SK-N-SH treated with all-trans-retinoic acid at 6 μM for 48 hours (cell line): ENCODE measurements at regions not wholly inside any gene's neighbourhood (a gene's known extent, or its start where the extent isn't known, plus 50 kb on each side); places are given as distances from the start of the nearest gene placed in this dataset.
A peak's percentile ranks its signal among the peaks of the same experiment; 100 is the strongest.

Source experiments
- ATAC-seq: fragments of 200-7000 bp; cut with Tn5 transposase; 3 replicates; pipeline ENCODE4 v1.9.1; 2020; ENCODE audit warnings: mild to moderate bottlenecking, moderate library complexity
- ARNTL ChIP-seq: fragments of 450-650 bp; formaldehyde crosslinking; IDR thresholded peaks from 2 replicates; pipeline ENCODE4 v1.5.0; 2020; ENCODE audit warnings: low read depth, mild to moderate bottlenecking, moderate library complexity, borderline replicate concordance
- BACH2 ChIP-seq: fragments of 250-450 bp; sonication (Bioruptor Pico); IDR thresholded peaks from 2 replicates; pipeline ENCODE4 v1.9.0; 2021; ENCODE audit warnings: mild to moderate bottlenecking, borderline replicate concordance
- CREB5 ChIP-seq: fragments of 250-450 bp; sonication (Bioruptor Pico); IDR thresholded peaks from 2 replicates; pipeline ENCODE4 v1.5.1; 2020; ENCODE audit warnings: low read depth, mild to moderate bottlenecking, moderate library complexity
- CSDC2 ChIP-seq: fragments of 250-450 bp; sonication (Bioruptor Pico); IDR thresholded peaks from 2 replicates; pipeline ENCODE4 v1.5.0; 2020; ENCODE audit warnings: mild to moderate bottlenecking, moderate library complexity
- ESRRG ChIP-seq: fragments of 250-450 bp; sonication (Bioruptor Pico); IDR thresholded peaks from 2 replicates; pipeline ENCODE4 v1.6.1; 2021; ENCODE audit warnings: mild to moderate bottlenecking
- OSR1 ChIP-seq: fragments of 250-450 bp; sonication (Bioruptor Pico); IDR thresholded peaks from 2 replicates; pipeline ENCODE4 v1.8.0; 2022; ENCODE audit warnings: moderate library complexity, mild to moderate bottlenecking, inconsistent platforms
- PPARA ChIP-seq: fragments of 250-450 bp; sonication (Bioruptor Pico); IDR thresholded peaks from 2 replicates; pipeline ENCODE4 v1.5.0; 2020; ENCODE audit warnings: mild to moderate bottlenecking, borderline replicate concordance
- RARB ChIP-seq: fragments of 250-450 bp; sonication (Bioruptor Pico); IDR thresholded peaks from 2 replicates; pipeline ENCODE4 v1.8.0; 2021; ENCODE audit warnings: mild to moderate bottlenecking, moderate library complexity
- SNAI2 ChIP-seq: fragments of 250-450 bp; sonication (Bioruptor Pico); IDR thresholded peaks from 2 replicates; pipeline ENCODE4 v1.5.0; 2020; ENCODE audit warnings: mild to moderate bottlenecking, moderate library complexity
- TCF4 ChIP-seq: fragments of 250-450 bp; sonication (Bioruptor Pico); IDR thresholded peaks from 2 replicates; pipeline ENCODE4 v1.8.0; 2021; ENCODE audit warnings: mild to moderate bottlenecking, moderate library complexity, borderline replicate concordance
- TOX ChIP-seq: fragments of 250-450 bp; sonication (Bioruptor Pico); IDR thresholded peaks from 2 replicates; pipeline ENCODE4 v1.8.0; 2021; ENCODE audit warnings: mild to moderate bottlenecking, moderate library complexity, borderline replicate concordance
- TSHZ2 ChIP-seq: fragments of 250-450 bp; sonication (Bioruptor Pico); IDR thresholded peaks from 2 replicates; pipeline ENCODE4 v1.5.0; 2020; ENCODE audit warnings: mild to moderate bottlenecking, moderate library complexity
- ZC3H10 ChIP-seq: fragments of 250-450 bp; sonication (Bioruptor Pico); IDR thresholded peaks from 2 replicates; pipeline ENCODE4 v1.5.1; 2021; ENCODE audit warnings: mild to moderate bottlenecking, moderate library complexity
- ZFP3 ChIP-seq: fragments of 250-450 bp; sonication (Bioruptor Pico); IDR thresholded peaks from 2 replicates; pipeline ENCODE4 v1.5.0; 2020; ENCODE audit warnings: mild to moderate bottlenecking, moderate library complexity
- ZFP30 ChIP-seq: fragments of 450-650 bp; formaldehyde crosslinking; IDR thresholded peaks from 2 replicates; pipeline ENCODE4 v1.5.0; 2022; ENCODE audit warnings: mild to moderate bottlenecking, moderate library complexity
- ZNF565 ChIP-seq: fragments of 450-650 bp; formaldehyde crosslinking; conservative IDR thresholded peaks from 2 replicates; pipeline ENCODE4 v1.5.0; 2020; ENCODE audit warnings: low read depth, mild to moderate bottlenecking, moderate library complexity
- TF ChIP-seq, protein P1 (sequence below): fragments of 250-450 bp; sonication (Bioruptor Pico); IDR thresholded peaks from 2 replicates; pipeline ENCODE4 v1.8.0; 2021; ENCODE audit warnings: low read depth, mild to moderate bottlenecking, moderate library complexity, borderline replicate concordance
- TF ChIP-seq, protein P2 (sequence below): fragments of 250-450 bp; sonication (Bioruptor Pico); IDR thresholded peaks from 2 replicates; pipeline ENCODE4 v1.8.0; 2020; ENCODE audit warnings: mild to moderate bottlenecking, moderate library complexity, borderline replicate concordance

DNA sequence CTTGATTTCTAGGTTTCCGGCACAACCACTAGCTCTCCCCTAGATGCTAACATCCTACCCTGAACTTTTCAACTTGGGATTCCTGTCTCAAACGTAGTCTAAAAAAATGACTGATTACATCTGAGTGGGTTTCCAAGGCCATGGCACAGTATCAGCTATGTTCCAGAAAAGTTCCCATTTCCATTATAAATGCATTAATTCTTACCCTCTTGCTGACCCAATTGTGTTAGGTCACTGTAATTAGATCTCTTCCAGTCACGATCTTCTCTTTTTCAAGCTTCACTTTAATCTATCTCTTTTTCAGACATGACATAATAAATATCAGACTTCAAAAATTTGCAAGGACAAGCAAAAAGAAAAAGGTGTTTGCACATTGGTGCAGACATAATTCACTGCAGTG, 50.6 kb upstream of the PDE5A start (continued):
- TF ChIP-seq, protein P1, sequence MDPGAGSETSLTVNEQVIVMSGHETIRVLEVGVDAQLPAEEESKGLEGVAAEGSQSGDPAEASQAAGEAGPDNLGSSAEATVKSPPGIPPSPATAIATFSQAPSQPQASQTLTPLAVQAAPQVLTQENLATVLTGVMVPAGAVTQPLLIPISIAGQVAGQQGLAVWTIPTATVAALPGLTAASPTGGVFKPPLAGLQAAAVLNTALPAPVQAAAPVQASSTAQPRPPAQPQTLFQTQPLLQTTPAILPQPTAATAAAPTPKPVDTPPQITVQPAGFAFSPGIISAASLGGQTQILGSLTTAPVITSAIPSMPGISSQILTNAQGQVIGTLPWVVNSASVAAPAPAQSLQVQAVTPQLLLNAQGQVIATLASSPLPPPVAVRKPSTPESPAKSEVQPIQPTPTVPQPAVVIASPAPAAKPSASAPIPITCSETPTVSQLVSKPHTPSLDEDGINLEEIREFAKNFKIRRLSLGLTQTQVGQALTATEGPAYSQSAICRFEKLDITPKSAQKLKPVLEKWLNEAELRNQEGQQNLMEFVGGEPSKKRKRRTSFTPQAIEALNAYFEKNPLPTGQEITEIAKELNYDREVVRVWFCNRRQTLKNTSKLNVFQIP (CRISPR knock-in tag) = no peak; the same call in 1 of the 2 replicates
- peak; percentile 51; the same call in 1 of the 2 replicates for TF ChIP-seq ZFP3 (CRISPR knock-in tag)
- TF ChIP-seq, protein P2, sequence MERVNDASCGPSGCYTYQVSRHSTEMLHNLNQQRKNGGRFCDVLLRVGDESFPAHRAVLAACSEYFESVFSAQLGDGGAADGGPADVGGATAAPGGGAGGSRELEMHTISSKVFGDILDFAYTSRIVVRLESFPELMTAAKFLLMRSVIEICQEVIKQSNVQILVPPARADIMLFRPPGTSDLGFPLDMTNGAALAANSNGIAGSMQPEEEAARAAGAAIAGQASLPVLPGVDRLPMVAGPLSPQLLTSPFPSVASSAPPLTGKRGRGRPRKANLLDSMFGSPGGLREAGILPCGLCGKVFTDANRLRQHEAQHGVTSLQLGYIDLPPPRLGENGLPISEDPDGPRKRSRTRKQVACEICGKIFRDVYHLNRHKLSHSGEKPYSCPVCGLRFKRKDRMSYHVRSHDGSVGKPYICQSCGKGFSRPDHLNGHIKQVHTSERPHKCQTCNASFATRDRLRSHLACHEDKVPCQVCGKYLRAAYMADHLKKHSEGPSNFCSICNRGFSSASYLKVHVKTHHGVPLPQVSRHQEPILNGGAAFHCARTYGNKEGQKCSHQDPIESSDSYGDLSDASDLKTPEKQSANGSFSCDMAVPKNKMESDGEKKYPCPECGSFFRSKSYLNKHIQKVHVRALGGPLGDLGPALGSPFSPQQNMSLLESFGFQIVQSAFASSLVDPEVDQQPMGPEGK (CRISPR knock-in tag) = no peak
- peak; percentile 88 for TF ChIP-seq CREB5 (CRISPR knock-in tag)
- TF ChIP-seq CSDC2 (CRISPR knock-in tag) = no peak
- TF ChIP-seq ESRRG (CRISPR knock-in tag) = 0 out of 2 replicates have a peak, but pooled peaks have one; percentile 23
- no peak for TF ChIP-seq ZFP30
- no peak for TF ChIP-seq SNAI2 (CRISPR knock-in tag)
- no peak; the same call in 1 of the 2 replicates for TF ChIP-seq TOX (CRISPR knock-in tag)
- no peak for TF ChIP-seq ARNTL (CRISPR knock-in tag)

DNA sequence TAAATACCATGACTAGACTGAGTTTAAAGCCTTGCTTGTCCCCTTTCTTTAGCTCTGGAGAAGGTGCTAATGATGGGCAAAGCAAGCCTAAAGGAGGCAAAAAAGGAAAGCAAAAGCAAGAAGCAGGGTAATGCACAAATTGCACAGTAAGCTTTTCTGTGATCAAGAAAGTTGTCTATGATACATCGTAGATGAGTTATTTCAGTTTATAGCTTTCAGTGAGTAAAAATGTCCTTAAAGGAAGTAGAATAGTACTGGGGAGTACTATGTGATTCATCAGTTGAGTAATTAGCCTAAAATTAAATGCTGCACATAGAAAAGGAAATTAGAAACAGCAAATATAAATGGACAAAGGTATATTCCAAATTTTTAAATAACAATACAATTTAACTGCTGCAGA, 50.2 kb upstream of the PDE5A start:
- ATAC-seq = no peak
- TF ChIP-seq CSDC2 (CRISPR knock-in tag) (no peak), PPARA (CRISPR knock-in tag) (no peak), ZNF565 (CRISPR knock-in tag) (no peak), RARB (no peak), OSR1 (CRISPR knock-in tag) (no peak), TSHZ2 (CRISPR knock-in tag) (no peak), TOX (CRISPR knock-in tag) (no peak), ZC3H10 (CRISPR knock-in tag) (no peak), BACH2 (CRISPR knock-in tag) (no peak), ZFP3 (CRISPR knock-in tag) (no peak), TCF4 (no peak)
- TF ChIP-seq, protein P2 (CRISPR knock-in tag) = no peak
